NCI-H2029 (cell line): ENCODE measurements at regions not wholly inside any gene's neighbourhood (a gene's known extent, or its start where the extent isn't known, plus 50 kb on each side); places are given as distances from the start of the nearest gene placed in this dataset.

Experiments used
- DNase-seq: peaks from one replicate; lab custom pipeline; 2025; lab: John Stamatoyannopoulos, UW

DNA sequence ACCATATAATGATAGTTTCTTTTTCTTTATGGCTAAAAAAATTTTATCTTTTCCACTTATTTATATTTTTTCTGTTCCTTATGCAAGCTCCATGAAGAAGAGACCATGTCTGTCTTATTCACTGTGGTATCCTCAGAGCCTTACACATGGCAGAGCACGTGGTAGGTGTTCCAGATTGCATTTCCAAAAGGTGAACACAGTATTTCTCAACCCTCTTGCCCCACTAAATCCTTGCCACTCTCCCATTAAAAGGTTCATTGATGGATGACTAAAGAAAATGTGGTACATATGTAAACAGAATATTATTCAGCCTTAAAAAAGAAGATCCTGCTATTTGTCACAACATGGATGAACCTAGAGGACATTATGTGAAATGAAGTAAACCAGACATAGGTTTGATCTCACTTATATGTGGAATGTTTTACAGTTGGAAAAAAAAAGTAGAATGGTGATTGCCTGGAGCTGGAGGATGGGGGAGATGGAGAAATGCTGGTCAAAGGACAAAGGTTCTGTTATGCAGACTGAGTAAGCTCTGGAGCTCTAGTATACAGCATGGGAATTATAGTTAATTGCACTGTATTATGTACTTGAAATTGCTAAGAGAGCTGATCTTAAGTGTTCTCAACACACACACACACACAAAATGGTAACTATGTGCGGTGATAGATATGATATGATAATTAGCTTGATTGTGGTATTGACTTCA is 266.7 kb downstream of the CNTN3 start:
- DNase-seq, result no peak

DNA sequence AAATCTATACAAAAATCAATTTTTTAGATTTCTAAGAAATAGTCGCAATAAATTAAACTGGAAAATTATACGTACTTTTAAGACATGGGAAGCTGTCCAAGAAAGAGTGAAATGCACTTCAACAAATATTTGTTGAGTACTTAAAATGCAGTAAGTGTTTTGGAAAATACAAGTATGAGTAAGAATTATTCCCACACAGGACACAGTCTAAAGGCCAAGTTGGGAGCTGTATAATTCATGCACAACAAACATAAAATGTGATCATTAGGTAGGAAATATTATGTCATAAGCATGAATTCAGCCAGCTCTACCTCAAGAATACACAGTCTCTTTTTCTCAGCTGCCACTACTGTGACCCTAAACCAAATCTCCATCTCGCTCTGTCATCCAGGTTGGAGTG is 267.6 kb downstream of the CNTN3 start:
- no peak for DNase-seq

DNA sequence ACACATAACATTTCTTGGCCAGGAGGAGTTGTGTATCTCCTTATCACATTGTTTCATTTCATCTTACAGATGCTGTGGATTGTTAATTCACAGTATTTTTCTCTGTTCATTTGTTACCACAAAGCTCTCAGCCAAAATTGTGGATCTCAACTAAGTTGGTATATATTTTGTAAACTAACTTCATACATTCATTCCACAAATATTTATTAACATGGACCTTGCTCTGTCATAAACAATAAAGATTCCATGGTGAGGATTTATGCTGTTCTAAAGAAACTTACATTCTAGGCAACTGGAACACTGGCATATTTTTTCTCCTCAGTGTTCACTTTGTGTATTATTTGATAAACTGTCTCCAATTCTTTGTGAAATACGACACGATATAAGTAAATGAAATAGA is 268.8 kb downstream of the CNTN3 start:
- DNase-seq, result no peak

DNA sequence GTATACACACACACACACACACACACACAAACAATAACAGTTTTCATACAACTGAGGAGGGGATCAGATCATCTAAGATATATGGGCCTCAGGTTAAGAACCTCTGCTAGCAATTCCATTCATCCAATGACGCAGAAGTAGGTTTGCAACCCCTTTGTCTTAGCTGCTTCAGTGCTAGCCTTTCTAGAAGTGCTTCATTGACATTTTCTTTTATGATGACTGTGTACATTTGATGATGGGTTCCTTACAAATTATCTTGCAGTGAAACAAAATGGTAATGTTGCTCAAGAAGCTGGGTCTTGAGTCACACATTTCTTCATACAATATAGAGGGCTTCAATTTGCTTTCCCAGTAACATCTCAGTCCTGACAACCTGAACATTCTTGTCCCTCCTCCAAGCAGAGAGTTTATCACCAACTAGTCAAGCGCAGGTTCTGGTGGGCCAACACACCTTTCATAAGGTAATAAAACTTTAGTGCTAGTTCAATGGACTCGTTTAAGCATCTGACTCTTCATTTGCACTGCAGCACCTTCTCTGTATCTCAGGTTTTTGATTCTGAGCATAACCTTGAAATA is 269.5 kb downstream of the CNTN3 start:
- DNase-seq, result no peak

DNA sequence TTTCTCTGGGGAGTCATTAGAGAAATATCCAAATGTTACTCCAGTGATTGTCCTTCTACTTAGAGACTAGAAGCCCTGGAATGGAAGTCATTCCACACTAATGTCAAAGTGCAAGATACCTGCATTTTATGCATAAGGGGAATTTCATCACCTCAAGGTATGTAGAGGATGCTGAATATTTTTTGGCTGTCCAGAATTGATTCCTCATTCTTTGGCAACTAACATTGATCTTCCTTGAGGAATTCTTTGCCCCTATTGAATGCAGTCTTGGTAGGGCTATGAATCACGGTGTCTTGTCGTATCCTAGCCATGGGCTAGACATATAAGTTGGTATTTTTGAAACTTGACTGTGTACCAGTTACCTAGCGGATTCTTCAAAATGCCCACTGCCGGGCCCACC is 271.1 kb downstream of the CNTN3 start:
- no peak for DNase-seq

DNA sequence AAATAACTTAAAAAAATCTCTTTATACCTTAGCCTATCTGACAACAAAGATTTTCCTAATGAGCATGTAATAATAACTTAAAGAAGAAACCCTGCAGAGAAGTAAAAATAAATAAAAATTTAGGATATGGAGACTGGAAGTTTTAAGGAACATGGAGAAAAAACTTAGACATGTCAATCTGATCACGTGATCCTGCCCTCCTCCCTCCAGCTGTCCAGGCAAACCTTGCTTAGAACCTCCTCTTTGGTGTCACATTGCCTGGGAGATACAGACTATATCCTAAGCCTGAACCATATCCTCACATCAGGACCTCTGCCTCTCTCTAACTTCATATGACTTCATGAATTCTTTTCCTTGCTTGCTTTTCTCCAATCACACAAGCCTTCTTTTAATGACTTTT is 275.5 kb downstream of the CNTN3 start:
- DNase-seq, result no peak

DNA sequence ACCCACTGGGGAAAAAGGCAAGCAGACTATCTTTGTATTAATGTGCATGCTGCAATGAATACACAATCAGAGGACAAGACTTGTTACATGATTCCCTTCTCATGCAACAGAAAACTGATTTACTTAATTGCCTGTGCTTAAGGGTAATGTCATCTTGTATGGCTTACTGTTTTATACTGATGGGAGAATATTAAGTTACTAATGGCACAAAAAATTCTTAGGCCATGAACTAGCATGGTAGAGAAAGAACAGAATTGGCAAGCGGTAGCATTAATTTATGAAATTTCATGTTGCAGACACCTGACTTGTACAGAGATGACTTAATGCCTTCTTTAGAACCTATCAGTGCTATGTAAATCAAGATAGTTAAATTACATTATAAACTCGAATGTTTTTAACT is 282.3 kb downstream of the CNTN3 start:
- no peak for DNase-seq

DNA sequence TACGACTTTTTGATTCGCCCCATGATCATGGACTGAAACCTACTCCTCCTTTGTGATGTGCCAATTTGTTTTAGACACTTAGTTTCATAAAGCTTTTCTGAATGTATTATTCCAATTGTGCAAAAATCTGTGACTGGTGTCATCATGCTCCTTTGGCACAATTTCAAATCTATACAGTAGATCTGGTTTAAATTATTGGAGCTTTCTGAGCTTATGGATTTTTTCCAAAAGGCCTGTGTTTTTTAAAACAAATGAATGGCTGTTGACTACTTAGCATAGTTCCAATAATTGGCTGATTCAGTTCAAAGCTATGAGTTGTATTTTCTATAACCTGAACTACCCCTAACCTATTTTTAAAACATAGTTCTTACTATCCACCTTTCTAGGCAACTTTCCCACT is 282.7 kb downstream of the CNTN3 start:
- DNase-seq, result no peak

DNA sequence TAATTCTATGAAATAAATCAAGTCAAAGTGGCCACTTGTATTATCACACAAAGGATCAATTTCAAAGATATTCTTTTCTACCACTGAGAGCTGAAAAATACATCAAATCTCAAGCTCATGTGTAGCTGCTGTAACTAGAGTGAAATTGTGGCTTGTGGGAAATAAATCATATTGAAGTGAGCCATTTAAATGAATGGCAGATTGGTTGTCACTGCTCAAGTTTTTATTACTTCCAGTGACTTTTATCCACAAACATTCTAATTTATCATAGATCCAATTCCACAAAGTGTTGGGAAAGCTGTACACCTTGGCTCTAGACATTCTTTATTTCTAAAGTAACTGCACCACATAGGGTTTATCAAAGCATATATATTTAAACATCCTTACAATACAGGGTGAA is 285.4 kb downstream of the CNTN3 start:
- DNase-seq, result no peak

DNA sequence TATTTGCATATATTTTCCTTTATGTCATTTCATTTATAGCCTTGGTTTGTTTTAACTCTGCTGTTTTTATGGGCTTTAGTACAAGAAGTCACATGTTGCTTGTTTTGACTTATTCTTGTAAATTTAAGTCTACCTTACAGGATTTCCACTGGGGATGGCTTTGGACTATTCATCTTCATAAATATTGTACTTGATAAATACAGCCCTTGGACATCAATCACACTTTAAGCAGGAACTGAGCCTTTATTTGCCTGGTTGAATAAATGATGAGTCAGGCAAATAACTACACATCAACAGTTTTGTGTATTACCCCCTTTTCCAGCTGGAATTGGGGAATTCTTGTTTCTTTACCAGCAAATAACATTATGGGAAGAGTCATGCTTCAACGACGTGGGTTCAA is 286.0 kb downstream of the CNTN3 start:
- no peak for DNase-seq

DNA sequence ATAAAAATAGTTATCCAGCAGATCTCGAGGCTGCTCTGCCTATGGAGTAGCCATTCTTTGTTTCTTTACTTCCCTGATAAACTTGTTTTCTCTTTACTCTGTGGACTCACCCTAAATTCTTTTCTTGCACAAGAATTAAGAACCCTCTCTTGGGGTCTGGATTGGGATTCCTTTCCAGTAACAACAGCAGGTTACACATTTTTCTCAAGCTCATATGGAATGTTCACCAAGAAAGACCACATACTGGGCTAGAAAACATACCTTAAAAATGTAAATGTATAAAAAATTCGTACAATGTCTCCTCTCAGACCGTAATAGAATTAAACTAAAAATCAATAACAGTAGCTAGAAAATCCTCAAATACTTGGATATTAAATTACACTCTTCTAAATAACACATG is 299.2 kb downstream of the CNTN3 start:
- no peak for DNase-seq

DNA sequence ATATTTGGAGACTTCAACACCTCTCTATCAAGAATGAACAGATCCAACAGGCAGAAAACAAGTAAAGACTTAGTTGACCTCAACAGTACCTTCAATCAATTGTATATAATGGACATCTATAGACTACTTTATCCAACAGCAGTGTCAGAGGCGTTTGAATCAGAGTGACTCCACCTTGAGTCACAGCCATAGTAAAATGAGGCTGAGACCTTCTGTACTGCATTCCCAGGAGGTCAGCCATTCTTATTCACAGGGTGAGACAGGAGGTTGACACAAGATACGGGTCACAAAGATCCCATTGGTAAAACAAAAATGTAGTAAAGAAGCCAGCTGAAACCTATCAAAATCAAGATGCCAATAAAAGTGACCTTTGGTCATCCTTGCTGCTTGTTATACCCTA is 299.8 kb downstream of the CNTN3 start:
- DNase-seq, result no peak

DNA sequence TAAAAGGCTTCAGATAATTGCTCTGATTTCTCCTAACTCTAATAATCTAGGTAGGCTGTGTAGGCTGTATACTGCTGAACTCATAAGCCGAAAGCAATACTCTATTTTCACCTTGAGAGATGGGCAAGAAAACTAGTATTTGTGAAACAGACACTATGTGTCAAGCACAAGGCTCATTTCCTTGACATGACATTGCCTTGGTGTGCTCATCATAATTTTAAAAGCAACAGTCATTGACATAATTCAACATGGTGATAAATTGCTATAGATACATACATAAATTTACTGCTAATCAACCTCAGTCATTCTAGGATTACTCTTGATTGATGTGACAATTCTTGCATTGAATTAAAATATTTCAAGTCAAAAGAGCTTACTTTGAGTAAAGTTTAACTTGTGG is 304.7 kb downstream of the CNTN3 start:
- no peak for DNase-seq

DNA sequence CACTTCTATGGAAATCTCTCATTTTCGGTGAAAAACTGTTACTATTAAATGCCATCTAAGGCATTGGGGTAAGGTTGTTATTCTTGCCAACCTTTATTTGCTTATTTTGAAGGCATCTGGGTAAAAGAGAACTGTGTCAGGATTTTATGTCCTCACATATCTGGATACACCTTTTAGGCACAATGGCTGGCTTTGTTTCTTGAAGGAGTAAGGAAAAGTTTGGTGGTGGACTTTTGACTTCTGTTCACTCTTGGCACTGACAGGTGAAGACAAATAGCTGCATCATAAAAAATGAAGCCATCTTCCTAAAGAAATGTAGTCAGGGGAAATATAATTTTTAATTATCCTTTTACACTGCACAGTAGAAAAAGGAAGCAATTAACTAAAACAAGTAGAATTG is 310.0 kb downstream of the CNTN3 start:
- DNase-seq, result no peak

DNA sequence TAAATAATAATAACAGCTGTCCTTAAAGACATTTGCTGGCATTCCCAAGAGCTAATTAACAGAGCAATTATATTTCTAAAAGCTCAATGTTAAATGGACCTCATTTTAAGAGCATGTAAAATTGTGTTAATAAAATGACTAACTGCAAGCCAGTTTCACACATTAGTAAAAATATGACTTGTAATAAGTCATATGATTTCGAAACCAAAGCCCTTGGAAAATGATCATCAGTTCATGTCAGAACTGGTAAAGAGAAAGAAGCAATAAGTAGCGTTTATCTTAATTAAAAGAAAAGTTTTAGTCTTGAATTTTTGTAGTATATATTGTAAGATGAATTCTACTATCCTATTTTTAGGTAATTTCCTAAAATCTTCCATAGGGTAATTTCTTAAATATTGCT is 310.7 kb downstream of the CNTN3 start:
- no peak for DNase-seq

DNA sequence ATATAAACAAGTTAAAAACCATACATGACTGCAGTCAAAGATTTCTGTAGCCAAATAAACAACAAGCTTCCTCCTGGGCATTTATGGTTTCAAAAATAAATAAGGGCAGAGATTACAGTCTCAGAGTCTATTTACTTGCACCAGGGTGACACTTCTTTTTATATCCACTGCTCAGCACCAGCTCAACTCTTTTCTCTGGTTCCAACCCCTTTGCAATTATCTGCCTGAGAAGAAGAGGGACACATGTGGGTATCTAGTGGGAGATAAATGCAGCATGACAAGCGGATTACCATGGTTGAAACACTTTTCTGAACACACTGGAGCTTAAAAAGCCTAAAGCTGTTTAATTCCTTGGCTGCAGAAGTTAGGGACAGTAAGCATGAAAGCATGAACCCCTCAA is 311.5 kb downstream of the CNTN3 start:
- no peak for DNase-seq

DNA sequence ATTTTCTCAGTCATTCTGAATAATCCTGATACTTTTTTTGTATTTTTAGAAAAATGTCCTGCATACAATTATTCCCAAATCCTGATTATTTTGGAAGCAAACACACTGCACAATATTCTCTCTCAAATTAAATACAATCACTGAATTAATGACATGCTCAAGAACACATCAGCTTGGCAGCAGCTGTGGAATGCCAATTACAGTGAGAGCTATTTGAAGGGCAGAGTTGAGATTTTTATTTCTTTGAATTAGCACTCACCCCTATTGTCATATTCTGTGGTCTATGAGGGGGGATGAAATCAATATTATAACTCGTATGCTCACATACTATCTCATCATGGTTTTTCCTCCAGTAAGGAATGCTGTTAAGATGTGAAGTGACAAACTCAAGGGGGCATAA is 312.2 kb downstream of the CNTN3 start:
- DNase-seq, result no peak

DNA sequence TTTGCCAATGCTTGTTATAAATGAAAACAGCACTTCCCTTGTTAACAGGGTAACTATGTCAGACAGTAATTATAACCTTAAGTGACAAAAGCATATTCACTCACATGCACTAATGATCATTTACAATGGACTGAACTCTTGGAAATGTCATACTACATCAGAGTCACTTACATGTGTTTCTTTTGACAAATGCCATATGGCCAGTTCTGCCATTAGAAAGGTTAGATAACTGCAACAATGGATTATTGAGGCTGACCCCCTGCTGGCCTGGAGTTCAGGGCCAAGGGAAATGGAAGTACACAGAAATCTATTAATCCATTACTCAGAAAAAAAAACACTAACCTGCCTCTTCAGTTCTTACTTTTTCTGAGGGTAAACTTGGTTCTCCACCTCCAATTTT is 313.4 kb downstream of the CNTN3 start:
- no peak for DNase-seq

DNA sequence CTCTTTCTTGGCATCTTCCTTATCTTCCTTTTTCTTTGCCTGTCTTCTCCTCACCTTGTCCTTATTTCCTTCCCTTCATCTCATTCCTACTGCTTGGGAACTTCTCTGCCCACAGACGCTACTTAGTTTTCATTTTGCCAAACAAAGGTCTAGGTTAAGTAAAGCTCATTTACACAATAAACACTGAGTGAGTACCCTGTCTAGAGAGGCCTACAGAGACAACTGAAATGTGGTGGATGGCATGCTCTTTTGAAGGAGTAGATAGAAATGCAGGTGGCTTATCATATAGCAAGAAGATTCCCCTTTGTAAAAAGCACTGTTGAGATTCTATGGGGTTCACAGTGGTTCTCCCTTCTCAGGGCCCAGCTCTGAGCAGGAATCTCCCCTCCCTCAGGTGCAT is 319.0 kb downstream of the CNTN3 start:
- no peak for DNase-seq

DNA sequence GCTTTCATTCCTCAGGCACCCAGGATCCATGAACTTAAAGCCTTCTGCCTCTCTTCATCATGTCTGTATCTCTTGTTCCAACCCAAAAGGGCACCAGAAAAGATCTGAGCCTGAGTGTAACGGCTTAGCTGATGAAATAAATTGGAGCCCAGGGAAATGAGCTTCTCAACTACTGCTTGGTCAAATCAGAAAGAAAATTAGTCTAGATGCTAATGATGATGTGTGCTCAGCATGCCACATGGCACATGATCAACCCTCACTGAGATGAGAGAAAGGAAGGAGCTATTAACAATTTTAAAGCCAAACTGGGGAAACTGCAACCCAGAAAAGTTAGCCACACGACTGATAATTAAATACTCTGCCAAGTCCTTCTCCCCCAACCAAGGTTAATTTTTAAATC is 325.7 kb downstream of the CNTN3 start:
- no peak for DNase-seq

DNA sequence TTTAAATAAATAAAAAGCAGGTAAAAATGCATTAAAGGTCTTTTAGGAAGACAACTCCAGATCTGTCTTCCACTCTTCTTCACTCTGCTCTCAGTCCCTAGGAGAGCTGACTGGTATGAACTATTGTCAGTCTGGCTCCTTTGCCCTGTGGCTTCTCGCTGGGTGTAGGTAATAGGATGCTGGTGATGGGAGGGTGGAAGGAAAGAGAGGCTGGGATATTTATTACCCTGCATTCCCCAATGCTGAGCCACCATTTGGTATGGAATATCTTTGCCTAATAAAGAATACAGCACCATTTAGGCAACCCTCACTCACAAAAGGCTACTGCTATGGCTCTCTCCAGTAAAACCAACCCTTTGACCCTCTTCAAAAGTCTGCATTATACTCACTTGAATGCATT is 326.9 kb downstream of the CNTN3 start:
- DNase-seq, result no peak

DNA sequence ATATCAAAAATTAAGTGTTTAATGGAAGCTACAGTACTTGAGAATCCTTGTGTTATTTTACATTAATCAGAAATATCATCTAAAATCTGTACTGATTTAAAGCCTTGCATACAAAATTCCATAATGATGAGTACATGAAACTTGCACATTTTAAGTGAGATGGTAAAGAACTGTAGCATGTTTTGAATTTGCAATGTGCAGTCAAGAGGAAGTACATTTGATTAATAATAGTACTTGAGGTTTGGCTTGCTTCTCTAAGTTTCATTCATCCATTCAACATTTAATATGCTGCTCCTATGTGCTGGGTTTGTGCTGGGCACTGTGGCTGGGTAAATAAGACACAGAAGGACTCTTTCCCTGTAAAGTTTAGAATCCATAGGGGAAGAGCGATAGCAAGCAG is 332.3 kb downstream of the CNTN3 start:
- no peak for DNase-seq

DNA sequence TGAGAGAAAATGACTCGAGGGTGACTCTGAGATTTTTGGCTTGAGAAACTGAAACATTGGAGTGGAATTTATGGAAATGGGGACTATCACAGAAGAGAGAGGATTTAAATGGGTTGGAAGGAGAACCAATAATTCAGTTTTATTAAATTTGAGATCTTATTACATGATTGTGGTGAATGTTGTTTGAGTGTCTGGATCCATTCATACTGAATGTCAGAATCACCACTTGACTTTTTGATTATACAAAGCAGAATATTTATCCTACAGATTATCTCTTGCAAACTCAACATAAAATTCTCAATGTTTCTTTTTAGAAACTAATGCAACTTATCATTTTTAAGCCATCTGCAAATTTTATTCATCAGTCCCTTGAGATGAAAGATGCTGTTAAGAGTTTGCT is 332.8 kb downstream of the CNTN3 start:
- no peak for DNase-seq
